Heart left ventricle (tissue), 13 donors: ENCODE measurements at regions not wholly inside any gene's neighbourhood (a gene's known extent, or its start where the extent isn't known, plus 50 kb on each side); places are given as distances from the start of the nearest gene placed in this dataset.

Experiments used
- CTCF ChIP-seq, 12 donors: fragments of 200-600 bp; sonication (generic) in 4 of 12; IDR thresholded peaks; one replicate each; pipeline versions ENCODE4 v1.5.0 to v1.8.0; 2018 to 2022; ENCODE audit warnings: antibody characterized with exemption in 12 of 12, mild to moderate bottlenecking in 5 of 12
- POLR2A ChIP-seq, 2 donors: fragments of 450-650 bp; IDR thresholded peaks; one replicate each; pipeline ENCODE4 v1.6.1; 2017; ENCODE audit warnings: antibody characterized with exemption in 2 of 2, mild to moderate bottlenecking in 2 of 2, moderate library complexity in 2 of 2
- donor health status: ischemic (EF 13 %, LVEDD 7.1; RV severe dilation, severe dysfunction).
- donor health status: DM: no; HTN: yes; CAD: no.
- donor health status: DM: no; HTN: no; CAD: no.
- donor health status: ischemic (EF 25% LVEDD 6.9; RV normal size, moderate dysfunction).
- donor health status: ischemic (EF 25% LVEDD 5.7; RV mildly dilated, moderate dysfunction).
- donor health status: ischemic (EF 35%, LVEDD 5.7; RV mildly dilated, moderate dysfunction).
- donor health status: nonischemic (EF 11% LVEDD 7.7; RV severe dilation, severe dysfunction).
- donor health status: DM: yes; HTN: yes; CAD: no.
- donor health status: PGD.
- donor health status: ischemic (EF 29% LVEDD 5.4; RV normal size, mild dysfunction).
- donor health status: nonischemic (EF 23%, LVEDD 6.1; RV moderate dilation, normal function).

- TF ChIP-seq CTCF (IDR thresholded peaks at IDR 0.05), result no peak
- TF ChIP-seq POLR2A (IDR thresholded peaks at IDR 0.05), result no peak
Measured at GRCh38 chr7:34222316-34222715, 317.0 kb downstream of the BMPER start.
